ENCODE measurements at regions not wholly inside any gene's neighbourhood (a gene's known extent, or its start where the extent isn't known, plus 50 kb on each side); places are given as distances from the start of the nearest gene placed in this dataset.
"Not testable (repeated sequence)": the region's sequence is repeated elsewhere in the genome, so short reads cannot be mapped to it uniquely, and the experiment has no call there.

DNA sequence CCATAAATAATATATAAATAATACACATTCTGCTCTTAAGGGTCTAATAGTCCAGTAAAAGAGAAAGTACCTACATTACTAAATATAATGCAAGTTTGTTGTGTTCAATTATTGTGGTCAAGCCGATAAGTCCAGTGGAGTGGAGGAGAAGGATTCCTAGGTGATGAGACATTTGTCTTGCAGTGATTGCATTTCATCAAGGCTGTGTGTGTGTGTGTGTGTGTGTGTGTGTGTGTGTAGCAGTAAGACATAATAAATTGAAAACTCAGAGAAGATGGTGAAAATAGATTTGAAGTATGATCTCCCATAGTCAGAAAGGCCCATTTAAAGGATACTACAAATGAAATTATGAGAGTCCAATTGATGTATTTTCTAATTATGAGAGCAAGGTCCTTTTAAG lies 192.5 kb upstream of the SEMA3C start:
- DNase-seq = no peak

DNA sequence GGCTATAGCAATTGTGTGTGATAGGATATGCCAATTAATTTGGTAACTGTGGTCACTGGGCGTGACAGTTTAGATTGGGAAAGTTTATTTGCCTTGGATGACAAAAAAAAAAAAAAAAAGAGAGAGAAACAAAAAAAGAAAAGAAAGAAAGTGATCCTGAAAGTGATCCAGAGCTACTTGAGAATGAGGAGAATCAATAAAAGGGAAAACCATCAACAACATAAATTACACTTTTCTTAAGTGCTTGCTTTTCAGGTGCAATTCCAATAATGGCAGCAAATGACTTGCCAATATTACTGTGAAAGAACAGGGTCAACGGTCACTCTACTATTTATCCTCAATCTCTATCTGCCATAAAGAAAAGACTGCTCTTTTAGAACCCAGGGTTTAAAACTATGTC lies 191.8 kb upstream of the SEMA3C start:
- no peak for DNase-seq

DNA sequence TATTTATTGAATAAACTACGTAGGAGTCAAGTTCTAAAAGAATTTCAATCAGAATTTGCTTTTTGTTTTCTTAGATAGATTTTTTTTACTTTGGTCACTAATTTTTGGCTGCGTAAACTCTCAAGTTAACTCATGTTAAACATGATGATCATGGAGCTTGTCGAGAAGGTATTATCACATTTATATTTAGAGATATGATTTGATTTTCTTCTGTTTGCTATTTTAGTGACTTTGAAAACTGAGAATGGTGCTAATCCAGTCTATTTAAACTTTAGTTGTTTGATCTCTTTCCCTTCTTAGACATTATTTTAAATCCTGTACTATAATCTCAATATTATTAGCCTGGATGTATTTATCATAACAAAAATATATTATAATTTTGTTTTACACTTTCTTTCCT lies 179.4 kb upstream of the SEMA3C start:
- DNase-seq = no peak

DNA sequence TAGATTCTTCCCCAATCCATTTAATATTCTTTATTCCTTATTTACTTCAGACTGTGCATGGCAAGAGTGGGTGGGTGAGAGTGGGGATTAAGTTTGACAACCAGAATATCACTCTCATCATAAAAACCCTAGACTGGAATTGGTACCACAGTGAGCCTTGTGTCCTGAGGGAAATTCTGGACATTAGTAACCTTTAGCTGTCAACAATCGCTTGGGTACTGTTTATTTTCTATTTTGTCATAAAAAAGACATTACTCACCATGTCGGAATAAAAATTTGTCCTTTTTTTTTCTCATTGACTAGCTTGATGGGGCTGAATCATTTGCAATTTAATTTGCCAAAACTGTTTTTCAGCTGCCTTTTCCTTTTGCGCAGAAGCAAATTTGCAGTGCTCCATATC lies 176.1 kb upstream of the SEMA3C start:
- no peak for DNase-seq

DNA sequence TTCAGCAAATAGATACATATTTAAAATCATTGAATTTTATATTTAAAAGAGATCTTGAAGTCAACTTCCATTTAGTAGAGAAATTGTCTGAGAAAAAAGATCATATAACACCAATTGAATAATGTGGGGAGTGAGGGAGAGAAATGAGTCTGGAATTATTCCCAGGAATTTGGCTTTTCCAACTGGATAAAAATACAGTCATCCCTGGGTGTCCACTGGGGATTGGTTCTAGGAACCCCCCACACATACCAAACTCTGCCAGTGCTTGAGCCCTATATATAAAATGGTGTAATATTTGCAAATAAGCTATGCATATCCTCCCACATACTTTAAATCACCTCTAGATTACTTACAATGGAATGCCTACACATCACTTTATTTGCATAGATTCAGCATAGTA lies 162.8 kb upstream of the SEMA3C start:
- DNase-seq = no peak

DNA sequence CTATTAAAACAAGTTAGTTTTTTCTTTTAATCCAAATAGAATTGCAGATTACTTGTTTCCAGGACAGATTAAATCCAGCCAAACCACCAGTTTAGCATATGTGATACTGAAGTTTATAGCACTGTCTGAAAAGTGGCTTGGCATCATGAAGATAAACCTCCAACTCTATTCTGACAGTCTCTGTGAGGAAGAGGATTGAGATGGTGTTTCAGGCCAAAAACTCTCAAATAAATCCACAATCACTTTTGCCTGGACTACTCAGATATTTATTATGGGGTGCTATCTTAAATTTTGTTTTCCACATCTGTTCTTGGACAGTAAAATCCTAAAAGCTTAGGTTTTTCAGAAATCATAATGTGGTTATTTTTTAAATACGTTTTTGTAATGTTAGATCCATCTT lies 161.7 kb upstream of the SEMA3C start:
- DNase-seq = no peak

DNA sequence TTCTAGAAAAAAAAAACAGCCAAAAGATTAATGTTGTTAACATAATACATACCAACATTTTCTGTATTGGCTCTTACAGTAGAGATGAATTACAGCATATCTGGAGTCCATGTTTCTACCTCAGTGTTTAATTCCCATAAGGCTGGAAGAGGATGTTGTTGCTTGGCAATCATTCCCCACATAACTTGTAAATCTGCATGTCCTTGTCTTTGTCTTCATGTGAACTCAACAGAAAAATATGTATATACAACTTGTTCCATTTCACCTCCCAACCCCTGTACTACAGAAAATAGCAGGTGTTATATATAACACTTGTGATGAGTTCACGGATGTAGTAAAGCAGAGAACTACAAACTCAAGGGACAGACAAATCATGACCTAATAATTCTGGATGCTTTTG lies 160.9 kb upstream of the SEMA3C start:
- DNase-seq = no peak

DNA sequence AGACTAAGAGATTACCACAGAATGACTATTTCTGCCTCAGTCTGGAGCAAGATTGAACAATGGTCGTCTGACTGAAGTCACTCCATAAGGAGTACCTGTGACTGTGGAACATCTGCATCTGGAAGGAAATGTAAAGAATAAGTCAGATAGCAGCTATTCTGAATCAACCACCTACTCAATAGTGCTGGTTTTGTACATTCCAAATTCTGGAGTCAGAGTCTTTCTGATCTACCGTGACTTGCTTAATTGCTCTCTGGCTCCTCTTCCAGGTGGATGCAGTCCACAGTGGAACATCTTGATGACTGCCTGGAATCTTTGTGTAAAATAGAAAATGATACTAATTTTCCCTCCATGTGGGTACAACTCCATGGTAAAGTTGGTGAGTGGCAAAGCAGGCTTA lies 156.3 kb upstream of the SEMA3C start:
- DNase-seq = no peak

DNA sequence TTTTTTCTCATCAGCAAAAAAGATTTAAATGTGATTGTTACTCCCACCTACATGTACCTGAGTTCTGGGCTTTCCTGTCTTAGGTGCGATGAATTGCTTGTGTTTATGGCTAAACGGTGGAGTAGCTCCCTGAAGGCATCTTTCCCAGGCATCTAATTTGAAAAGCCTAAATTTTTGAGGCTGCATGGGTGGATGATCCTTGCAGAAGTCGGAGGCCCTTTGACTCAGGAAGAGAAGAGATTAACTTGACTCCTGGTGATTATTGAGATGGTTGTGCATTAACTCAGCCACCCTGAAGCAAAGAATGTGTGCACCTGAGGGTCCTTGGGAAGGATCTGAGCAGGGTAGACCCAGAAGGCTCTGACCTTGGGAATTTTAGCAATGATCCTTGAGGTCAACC lies 155.6 kb upstream of the SEMA3C start:
- no peak for DNase-seq

DNA sequence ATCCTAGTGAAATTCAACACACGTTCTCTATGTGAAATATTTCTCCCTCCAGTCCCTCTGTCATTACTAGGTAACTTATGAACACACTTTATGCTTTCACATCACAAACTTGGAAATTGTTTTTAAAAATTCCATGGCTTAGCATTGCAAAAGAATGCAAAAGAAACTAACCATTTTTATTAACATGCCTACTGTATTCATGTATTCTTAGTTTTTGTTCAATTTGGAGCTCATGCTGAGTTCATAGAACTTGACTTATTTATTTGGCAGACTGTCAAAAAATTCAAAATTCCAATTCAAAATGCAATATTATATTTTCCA lies 155.0 kb upstream of the SEMA3C start:
- DNase-seq = no peak

DNA sequence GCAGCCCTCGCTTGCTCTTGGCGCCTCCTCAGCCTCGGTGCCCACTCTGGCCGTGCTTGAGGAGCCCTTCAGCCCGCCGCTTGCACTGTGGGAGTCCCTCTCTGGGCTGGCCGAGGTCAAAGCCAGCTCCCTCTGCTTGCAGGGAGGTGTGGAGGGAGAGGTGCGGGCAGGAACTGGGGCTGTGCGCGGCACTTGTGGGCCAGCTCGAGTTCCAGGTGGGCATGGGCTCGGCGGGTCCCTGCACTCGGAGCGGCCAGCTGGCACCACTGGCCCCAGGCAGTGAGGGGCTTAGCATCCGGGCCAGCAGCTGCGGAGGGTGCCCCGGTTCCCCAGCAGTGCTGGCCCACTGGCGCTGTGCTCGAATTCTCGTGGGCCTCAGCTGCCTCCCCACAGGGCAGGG lies 152.1 kb upstream of the SEMA3C start:
- no peak for DNase-seq

DNA sequence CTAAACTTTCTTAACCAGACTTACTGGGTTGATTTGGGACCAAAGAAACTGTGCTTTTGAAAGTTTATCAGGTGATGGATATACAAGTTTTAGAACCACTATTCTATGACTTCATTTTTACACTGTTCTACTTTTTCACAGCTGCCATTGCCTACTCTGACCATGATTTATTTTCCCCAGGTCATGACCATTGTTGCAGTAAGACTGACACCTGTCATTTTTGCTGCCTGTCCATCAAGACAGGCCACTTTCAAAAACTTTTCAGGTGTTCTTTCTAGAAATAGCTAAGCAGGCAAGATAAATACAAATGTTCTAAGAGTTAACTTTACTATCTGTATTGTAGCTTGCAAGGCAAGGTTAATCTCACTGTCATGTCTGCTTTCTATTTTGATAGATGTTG lies 147.9 kb upstream of the SEMA3C start:
- DNase-seq = no peak

DNA sequence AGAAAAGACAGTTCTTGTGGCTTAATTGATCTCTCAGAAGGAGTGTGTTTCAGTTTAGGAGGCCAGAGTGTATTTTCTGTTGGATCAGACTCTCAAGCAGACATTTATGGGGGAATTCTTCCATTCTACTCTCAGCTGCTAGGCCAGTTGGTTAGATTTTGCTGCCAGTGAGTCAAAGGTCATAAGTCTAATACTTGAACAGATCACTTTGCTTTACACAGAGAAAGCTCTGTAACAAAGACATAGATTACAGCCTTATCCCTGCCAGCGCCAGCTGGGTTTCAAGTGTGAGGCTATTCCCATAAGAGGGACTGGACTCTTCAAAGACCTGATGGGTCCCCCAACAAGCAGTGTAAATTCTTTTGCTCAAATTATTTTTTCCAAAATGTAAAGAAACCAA lies 145.6 kb upstream of the SEMA3C start:
- DNase-seq = no peak

DNA sequence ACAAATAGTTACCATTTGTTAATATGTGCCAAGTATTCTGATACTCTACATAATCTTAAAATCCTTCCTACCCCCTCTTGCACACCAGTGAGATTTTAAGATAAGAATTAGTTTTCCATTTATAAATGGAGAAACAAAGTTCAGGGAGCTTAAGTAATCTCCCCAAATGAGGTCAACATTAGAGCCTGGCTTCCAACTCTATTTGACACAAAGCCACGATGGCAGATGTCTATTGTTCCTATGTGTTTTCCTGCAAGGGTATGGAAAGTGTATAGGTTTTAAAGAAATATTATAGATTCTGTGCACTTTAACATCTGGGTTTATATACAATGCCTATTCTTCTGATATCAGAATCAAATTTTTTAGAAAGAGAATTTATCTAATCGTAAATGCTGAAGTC lies 143.9 kb upstream of the SEMA3C start:
- no peak for DNase-seq

DNA sequence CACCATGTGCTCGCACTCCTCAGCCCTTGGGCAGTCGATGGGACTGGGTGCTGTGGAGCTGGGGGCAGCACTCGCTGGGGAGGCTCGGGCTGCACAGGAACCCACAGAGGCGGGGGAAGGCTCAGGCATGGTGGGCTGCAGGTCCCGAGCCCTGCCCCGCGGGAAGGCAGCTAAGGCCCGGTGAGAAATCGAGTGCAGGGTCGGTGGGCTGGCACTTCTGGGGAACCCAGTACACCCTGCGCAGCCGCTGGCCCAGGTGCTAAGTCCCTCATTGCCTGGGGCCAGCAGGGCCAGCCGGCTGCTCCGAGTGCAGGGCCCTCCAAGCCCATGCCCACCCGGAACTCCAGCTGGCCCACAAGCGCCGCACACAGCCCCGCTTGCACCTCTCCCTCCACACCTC lies 138.6 kb upstream of the SEMA3C start:
- DNase-seq = not testable (repeated sequence)

DNA sequence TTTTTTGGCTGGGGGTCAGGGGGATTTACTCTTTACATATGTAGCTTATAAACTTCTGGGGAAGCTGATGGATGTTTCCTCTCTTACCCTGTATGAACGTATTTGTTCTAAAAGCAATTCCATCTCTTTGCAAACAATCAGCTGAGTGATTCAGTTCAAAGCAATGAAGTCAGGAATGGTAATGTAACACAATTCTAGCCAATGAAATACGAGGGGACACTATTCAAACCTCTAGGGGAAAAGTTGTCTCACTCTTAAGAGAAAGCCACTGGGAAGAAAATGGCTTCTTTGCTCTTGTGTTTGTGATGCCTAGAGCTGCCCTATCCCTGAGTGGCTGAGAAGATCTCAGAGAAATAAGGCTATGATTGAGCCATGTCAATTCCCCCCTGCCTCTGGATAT lies 134.8 kb upstream of the SEMA3C start:
- DNase-seq = no peak

DNA sequence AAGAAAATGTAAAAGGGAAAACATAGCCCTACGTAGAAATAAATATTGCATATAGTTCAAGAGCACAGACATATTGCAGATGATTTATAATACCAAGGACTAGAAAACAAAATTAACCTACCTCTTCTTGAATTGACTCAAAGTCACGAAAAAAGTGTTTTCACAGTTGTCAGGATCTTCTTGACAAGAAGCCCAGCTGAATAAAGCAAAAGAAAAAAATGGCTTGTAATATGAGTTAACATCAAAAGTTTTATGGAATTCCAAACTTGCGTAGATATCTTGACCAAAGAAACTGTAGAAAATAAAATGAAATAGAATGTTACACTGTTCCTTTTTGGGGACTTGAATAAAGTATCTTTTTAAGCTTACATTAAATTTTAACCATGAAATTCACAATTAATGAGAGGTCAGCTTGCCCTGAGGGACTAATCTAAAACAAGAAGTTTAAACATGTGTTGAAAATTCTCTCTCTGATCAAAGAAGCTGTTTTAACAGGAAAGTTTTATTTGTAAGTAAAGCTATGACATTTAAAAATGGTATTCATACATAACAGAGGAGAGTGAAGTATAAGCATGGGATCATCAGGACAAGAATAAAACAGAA lies 133.1 kb upstream of the SEMA3C start:
- no peak for DNase-seq

DNA sequence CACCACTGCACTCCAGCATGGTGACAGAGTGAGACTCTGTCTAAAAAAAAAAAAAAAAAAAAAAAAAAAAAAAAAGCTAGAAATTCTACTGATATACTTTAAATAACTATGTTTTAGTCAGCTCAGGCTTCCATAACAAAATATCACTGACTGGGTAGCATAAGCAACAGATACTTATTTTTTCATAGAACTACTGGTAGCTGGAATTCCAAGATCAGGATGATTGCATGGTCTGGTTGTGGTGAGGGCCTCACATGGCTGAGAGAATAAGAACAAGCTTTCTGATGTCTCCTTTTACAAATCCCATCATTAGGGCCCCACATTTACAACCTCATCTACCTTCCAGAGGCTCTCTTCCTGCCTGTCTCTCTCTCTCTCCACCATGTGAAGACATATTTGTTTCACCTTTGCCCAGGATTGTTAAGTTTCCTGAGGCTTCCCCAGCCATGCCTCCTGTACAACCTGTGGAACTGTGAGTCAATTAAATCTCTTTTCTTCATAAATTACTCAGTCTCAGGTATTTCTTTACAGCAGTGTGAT lies 126.7 kb upstream of the SEMA3C start:
- DNase-seq = no peak

DNA sequence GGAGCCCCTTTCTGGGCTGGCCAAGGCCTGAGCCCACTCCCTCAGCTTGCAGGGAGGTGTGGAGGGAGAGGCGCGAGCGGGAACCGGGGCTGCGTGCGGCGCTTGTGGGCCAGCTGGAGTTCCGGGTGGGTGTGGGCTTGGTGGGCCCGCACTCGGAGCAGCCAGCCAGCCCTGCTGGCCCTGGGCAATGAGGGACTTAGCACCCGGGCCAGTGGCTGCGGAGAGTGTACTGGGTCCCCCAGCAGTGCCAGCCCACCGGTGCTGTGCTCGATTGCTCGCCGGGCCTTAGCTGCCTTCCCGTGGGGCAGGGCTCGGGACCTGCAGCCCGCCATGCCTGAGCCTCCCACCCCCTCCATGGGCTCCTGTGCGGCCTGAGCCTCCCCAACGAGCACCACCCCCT lies 123.8 kb upstream of the SEMA3C start:
- not testable (repeated sequence) for DNase-seq

DNA sequence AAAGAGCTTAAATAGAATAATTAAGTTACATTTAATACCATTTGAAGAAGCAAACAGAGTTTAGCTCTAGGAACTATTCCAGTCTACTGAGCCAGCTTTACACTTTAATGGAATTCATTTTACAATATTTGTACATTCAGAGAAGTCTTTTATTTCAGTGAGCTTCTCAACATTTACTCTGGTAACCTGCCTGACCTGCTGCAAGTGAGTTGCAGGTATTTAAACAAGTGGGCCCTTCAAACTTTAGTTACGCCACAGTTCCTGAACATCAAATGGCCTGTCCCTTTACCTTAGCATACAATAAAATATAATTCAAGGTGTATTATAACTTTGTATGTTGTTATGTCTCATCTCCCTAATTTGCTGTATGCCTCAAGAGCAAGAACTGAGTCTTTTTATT lies 121.6 kb upstream of the SEMA3C start:
- no peak for DNase-seq

DNA sequence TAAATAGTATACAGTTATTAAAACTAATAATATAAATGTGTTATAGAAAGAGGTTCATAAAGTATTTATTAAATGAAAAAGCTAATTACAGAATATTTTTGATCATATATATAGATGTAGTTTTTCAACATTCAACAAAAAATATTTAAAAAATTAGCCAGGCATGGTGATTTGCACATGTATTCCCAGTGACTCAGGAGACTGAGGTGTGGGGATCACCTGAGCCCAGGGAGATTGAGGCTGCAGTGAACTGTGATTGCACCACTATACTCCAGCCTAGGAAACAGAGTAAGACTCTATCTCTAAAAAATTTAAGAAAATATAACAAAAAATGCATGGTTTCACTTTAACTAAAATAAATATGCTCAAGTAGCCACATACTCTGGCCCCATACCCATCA lies 118.0 kb upstream of the SEMA3C start:
- no peak for DNase-seq

DNA sequence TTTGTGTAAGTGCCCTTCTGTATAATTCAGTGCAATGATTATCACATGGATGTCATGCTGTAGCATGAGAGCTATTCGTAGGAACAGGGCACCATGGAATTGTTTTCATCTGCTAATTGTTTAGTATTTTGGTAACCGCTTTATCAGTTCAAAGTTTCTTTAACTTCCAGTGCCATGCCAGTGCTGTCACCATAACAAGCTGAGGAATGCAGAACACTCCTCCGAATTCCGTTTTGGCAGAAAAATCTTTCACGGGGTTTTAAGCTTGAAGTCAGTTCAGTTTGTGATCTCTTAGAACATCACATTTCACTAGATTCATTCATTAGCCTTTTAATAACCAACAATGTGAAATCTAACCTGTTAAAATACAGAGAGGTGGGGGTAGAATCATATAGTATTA lies 117.2 kb upstream of the SEMA3C start:
- DNase-seq = no peak

DNA sequence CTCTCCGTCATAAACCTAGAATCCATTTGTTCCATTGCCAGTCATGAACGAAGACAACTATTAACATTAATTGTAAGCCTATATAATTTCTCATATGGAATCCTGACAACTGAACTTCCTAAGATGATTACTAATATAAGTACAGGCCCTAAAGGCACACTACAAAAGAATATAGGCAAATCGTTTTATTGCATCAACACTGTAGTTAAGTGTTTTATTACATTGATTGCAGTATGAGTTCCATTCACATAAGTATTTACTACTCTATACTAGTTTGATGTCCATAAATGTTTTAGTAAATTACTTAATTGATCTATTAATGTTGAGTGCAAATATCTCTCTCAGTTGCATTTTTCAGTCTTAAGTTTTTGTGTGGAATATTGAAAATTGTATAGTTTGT lies 113.1 kb upstream of the SEMA3C start:
- DNase-seq = no peak

DNA sequence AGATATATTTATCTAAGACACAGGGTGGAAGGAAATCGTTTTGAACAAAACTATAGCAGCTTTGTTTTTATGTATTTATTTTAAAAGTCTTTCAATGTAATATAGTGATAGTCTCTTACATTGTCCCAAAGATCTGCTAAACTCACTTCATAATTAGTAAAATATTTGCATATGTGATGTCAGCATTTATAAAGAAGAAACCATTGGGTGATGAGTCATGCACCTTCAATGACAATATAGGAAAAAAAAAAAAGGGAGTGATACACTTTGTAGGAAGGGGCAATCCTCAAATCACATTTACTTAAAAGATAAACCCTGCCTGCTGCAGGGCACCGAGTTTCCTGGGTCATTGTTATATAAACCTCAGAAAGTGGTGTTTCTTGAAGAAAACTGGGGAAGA lies 112.4 kb upstream of the SEMA3C start:
- no peak for DNase-seq

DNA sequence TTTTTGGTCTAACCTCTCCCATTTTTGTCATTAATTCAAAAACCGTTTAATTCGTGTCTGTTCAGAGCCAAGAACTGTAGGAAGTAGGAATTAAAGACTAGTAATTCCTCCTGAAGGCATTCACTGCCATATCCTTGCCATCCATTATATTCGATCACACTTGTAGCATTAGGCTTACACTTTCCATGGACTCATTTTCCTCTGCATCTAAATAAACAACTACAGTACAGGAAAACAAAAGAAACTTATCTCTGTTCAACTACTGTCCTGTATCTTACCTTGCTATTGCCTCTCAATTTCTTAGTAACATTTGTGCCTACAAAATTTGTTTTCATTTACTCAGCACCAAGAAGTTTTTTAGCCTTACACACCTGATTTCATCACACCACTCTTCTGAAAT lies 111.6 kb upstream of the SEMA3C start:
- DNase-seq = no peak

DNA sequence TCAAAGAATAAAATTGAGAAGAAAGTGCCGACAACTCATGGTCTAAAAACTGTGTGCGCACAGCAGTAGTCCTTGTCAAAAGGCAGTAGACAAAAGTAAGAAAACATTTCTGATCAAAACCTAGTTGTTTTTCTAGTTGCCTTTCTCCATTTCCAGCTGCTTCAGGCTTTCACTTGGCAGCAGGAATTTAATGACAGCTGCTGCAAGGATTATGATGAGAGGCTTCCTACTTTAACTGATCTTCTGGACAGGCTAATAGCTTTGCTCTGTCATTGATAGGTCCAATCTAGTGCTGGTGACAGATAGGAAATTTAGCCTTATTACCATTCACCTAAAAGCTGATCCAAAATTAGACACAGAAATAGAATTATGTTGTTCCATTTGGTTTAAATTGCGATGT lies 110.7 kb upstream of the SEMA3C start:
- DNase-seq = no peak
